GM18868 (cell line): ENCODE measurements at regions not wholly inside any gene's neighbourhood (a gene's known extent, or its start where the extent isn't known, plus 50 kb on each side); places are given as distances from the start of the nearest gene placed in this dataset.
"Not testable (repeated sequence)": the region's sequence is repeated elsewhere in the genome, so short reads cannot be mapped to it uniquely, and the experiment has no call there.

Experiments used
- ATAC-seq: cut with Tn5 transposase; IDR thresholded peaks from one replicate; pipeline ENCODE4 v1.9.1; 2021; ENCODE audit warnings: mild to moderate bottlenecking, moderate library complexity; ENCODE audit not compliant: unreplicated experiment

GRCh38 chr1:212155219-212155618 is 119.7 kb downstream of the DTL start:
- no peak for ATAC-seq

GRCh38 chr1:212157252-212157651 is 121.7 kb downstream of the DTL start:
- ATAC-seq, result no peak

- ATAC-seq, result peak; percentile 55
These were observed 123.6 kb downstream of the DTL start for GRCh38 chr1:212158912-212159796.

- ATAC-seq, result peak; percentile 28
These were observed 123.9 kb upstream of the PPP2R5A start for GRCh38 chr1:212161231-212161781.

- ATAC-seq, result peak; percentile 44
These were observed 122.6 kb upstream of the PPP2R5A start for GRCh38 chr1:212162635-212163034.

GRCh38 chr1:212164095-212164872 is 120.9 kb upstream of the PPP2R5A start:
- no peak for ATAC-seq

GRCh38 chr1:212166244-212166643 is 119.0 kb upstream of the PPP2R5A start:
- ATAC-seq, result no peak

GRCh38 chr1:212166644-212167043 is 118.6 kb upstream of the PPP2R5A start:
- no peak for ATAC-seq

GRCh38 chr1:212167098-212167497 is 118.1 kb upstream of the PPP2R5A start:
- ATAC-seq, result no peak

GRCh38 chr1:212173567-212173966 is 111.6 kb upstream of the PPP2R5A start:
- ATAC-seq, result no peak

GRCh38 chr1:212174295-212174694 is 110.9 kb upstream of the PPP2R5A start:
- ATAC-seq, result not testable (repeated sequence)

- ATAC-seq, result no peak
These were observed 107.7 kb upstream of the PPP2R5A start for GRCh38 chr1:212177542-212177941.

- no peak for ATAC-seq
These were observed 106.4 kb upstream of the PPP2R5A start for GRCh38 chr1:212178851-212179250.

GRCh38 chr1:212179394-212180076 is 105.7 kb upstream of the PPP2R5A start:
- no peak for ATAC-seq

GRCh38 chr1:212181015-212181882 is 104.0 kb upstream of the PPP2R5A start:
- ATAC-seq, result no peak

GRCh38 chr1:212182171-212182570 is 103.0 kb upstream of the PPP2R5A start:
- no peak for ATAC-seq

- no peak for ATAC-seq
These were observed 102.6 kb upstream of the PPP2R5A start for GRCh38 chr1:212182579-212182978.

GRCh38 chr1:212186427-212187207 is 98.6 kb upstream of the PPP2R5A start:
- ATAC-seq, result peak; percentile 99

- ATAC-seq, result no peak
These were observed 96.4 kb upstream of the PPP2R5A start for GRCh38 chr1:212188599-212189351.
